ENCODE measurements at regions not wholly inside any gene's neighbourhood (a gene's known extent, or its start where the extent isn't known, plus 50 kb on each side); places are given as distances from the start of the nearest gene placed in this dataset.

- H3K27ac ChIP-seq: no peak overlapping the region
- TF ChIP-seq CTCF (conservative IDR thresholded peaks at IDR 0.05): no peak
These were observed 404.4 kb upstream of the MGAT4C start for GRCh38 chr12:86660488-86661147.

GRCh38 chr12:86659985-86660384, 403.8 kb upstream of the MGAT4C start:
- no peak for TF ChIP-seq CTCF (conservative IDR thresholded peaks at IDR 0.05)
- no peak overlapping the region for H3K27ac ChIP-seq

DNA sequence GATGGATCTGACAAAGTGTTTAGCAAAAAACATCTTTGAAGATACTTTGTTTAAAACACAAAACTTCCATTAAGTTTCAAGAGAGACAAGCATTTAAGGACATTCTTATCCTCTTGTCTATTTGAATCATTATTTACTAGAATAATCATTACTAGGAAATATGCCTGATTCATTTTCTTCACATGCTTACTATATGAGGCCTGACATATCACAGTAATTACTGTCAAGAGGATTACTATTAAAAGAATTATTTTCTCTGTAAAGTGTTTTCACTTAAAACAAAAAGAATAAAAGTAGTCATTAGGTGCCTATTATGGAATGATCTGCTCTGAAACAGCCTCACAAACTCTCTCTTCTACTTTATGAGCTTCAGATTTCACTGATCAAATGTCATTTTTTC, 402.1 kb upstream of the MGAT4C start:
- no peak overlapping the region for H3K27ac ChIP-seq
- no peak for TF ChIP-seq CTCF (conservative IDR thresholded peaks at IDR 0.05)

DNA sequence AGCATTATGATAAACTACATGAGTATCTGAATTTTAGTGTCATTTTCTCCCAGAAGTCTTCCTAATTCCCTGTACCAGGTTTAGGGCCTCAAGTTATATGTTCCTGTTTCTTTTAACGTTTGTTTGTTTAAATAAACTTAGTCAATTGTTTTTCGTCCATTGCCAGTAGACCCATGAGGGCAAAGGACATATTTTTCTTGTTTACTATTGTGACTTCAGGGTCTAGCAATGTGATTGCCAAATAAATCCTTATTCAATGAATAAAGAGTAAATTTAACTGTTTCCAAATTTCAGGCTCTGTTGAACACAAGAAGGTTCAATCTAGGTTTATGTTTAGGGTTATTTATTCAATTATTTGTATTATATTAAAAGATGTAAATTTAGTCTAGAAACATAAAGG, 391.6 kb upstream of the MGAT4C start:
- TF ChIP-seq CTCF (conservative IDR thresholded peaks at IDR 0.05): no peak
- no peak overlapping the region for H3K27ac ChIP-seq

DNA sequence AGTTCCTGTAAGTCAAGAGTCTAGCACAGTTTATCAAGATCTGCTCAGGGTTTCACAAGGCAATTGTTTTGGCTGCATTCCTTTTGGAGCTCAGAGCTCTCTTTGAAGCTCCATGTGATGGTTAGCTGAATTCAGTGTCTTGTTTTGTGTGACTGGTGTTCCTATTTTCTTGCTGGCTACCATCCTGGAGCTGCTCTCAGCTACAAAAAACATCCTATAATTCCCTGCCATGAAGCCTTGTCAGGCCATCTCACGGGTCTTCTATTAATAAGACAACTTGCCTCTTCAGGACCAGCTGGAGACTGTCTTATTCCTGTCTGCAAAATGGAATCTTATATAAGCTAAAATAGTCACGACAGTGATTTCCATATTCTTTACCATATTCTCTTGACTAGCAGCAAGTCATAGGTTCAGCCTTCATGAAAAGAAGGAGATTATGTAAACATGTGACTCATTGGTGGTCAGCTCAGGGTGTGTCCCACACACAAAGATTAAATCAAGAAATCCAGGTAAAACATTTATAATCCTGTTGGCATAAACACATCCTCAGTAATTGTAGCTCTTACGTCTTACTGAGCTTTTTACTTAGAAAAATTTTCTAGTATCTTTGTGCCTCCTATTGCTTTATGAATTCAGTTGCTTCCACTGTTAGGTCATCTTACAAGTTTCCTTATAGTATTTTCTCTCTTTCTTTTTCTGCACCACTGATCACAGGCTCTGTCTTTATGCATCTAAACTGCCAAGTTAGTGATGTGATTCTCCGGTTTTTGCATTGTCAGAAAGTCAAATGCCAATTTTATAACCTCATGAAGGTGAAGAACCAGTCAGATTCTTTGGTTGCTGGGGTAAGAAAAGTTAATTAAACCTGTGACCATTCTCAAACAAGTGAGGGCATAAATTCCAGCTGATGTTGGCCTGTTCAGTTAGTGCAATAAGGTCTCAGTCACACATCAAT, 378.5 kb upstream of the MGAT4C start:
- TF ChIP-seq CTCF (conservative IDR thresholded peaks at IDR 0.05): no peak
- no peak overlapping the region for H3K27ac ChIP-seq

DNA sequence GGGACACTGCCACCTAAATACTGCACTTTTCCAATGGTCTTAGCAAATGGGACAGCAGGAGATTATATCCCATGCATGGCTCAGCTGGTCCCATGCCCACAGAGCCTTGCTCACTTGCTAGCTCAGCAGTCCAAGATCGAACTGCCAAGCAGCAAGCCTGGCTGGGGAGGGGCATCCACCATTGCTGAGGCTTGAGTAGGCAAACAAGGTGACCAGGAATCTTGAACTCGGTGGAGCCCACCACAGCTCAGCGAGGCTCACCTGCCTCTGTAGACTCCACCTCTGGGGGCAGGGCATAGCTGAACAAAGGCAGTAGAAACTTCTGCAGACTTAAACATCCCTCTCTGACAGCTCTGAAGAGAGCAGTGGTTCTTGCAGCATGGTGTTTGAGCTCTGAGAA, 370.8 kb upstream of the MGAT4C start:
- TF ChIP-seq CTCF (conservative IDR thresholded peaks at IDR 0.05): no peak
- no peak overlapping the region for H3K27ac ChIP-seq

GRCh38 chr12:86623267-86623666, 367.1 kb upstream of the MGAT4C start:
- H3K27ac ChIP-seq: no peak overlapping the region
- no peak for TF ChIP-seq CTCF (conservative IDR thresholded peaks at IDR 0.05)
